PC-9 (cell line): ENCODE measurements at regions not wholly inside any gene's neighbourhood (a gene's known extent, or its start where the extent isn't known, plus 50 kb on each side); places are given as distances from the start of the nearest gene placed in this dataset.

ENCODE experiments used
- EZH2 ChIP-seq: fragments of 200-600 bp; sonication (generic); IDR thresholded peaks from 2 replicates; pipeline ENCODE4 v1.8.0; 2017; ENCODE audit warnings: antibody characterized with exemption, low read depth
- TF ChIP-seq, protein P1 (sequence below): fragments of 200-600 bp; sonication (generic); conservative IDR thresholded peaks from 2 replicates; pipeline ENCODE4 v1.6.1; 2017; ENCODE audit warnings: mixed run types, antibody characterized with exemption, mild to moderate bottlenecking, moderate library complexity

- TF ChIP-seq, protein P1, sequence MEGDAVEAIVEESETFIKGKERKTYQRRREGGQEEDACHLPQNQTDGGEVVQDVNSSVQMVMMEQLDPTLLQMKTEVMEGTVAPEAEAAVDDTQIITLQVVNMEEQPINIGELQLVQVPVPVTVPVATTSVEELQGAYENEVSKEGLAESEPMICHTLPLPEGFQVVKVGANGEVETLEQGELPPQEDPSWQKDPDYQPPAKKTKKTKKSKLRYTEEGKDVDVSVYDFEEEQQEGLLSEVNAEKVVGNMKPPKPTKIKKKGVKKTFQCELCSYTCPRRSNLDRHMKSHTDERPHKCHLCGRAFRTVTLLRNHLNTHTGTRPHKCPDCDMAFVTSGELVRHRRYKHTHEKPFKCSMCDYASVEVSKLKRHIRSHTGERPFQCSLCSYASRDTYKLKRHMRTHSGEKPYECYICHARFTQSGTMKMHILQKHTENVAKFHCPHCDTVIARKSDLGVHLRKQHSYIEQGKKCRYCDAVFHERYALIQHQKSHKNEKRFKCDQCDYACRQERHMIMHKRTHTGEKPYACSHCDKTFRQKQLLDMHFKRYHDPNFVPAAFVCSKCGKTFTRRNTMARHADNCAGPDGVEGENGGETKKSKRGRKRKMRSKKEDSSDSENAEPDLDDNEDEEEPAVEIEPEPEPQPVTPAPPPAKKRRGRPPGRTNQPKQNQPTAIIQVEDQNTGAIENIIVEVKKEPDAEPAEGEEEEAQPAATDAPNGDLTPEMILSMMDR, result no peak
- TF ChIP-seq EZH2, result no peak
These were observed 69.9 kb upstream of the SHANK2 start for GRCh38 chr11:71322192-71322735.
